ENCODE measurements at regions not wholly inside any gene's neighbourhood (a gene's known extent, or its start where the extent isn't known, plus 50 kb on each side); places are given as distances from the start of the nearest gene placed in this dataset.

GRCh38 chr14:65278589-65278988 is 133.9 kb upstream of the FUT8 start:
- no peak for DNase-seq (ENCODE audit: low spot score)

DNA sequence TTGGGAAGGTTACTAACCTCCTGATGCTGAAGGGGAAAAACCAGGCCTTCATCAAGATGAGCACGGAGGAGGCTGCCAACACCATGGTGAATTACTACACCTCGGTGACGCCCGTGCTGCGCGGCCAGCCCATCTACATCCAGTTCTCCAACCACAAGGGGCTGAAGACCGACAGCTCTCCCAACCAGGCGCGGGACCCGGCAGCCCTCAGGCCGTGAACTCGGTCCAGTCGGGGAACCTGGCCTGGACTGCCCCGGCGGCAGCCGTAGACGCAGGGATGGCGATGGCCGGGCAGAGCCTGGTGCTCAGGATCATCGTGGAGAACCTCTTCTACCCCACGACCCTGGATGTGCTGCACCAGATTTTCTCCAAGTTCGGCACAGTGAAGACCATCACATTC is 133.0 kb upstream of the FUT8 start:
- no peak for ATAC-seq
- no peak for DNase-seq (ENCODE audit: low spot score)

More at GRCh38 chr14:65278589-65278988, 133.9 kb upstream of the FUT8 start:
- ATAC-seq: no peak

- no peak for DNase-seq (ENCODE audit: low spot score)
- ATAC-seq: no peak
These were observed 132.6 kb upstream of the FUT8 start for GRCh38 chr14:65279958-65280357.

GRCh38 chr14:65280653-65281052 is 131.9 kb upstream of the FUT8 start:
- no peak for ATAC-seq
- DNase-seq (ENCODE audit: low spot score): no peak

DNA sequence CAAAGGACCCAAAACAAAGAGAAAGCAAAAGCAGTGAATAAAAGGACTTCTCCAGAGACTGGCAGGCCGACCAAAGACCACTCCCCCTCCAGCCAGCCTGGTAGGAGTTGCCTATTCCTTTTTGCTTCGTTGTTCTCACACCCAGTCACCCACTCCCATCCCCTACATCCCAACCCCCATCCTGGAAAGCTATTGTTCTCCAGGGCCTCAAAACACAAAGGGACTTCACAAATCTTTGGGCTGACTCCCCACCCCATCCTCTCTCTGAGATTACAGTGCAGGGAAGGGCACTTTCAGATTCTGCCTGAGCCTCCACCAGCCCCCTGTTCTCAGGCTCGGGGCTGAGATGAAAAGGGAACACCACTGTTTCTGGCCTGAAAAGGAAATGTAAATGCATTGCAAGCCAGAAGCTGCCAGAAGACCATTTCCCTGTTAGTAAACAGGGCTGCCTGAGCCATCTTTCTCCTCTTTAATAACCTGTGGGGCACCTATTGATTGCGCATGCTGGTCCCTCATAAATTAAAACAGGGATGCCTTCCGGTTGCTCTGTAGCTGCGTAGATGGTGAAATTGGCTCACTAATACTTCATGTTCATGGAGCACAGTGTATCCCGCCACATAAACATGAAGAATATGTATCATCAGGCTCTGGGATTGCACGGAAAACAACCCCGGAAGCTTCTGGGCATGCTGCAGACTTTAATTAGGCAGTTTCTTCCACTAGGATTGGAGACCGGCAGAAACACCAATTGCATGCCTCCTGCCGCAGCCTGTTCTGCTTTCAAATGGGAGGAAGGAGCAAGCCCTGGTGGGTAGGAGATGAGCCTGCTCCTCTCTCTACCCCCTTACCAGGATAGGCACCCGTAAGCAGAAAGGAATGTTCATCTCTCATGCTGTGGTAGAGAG is 130.3 kb upstream of the FUT8 start:
- peak; percentile 23 for ATAC-seq
- no peak for DNase-seq (ENCODE audit: low spot score)

DNA sequence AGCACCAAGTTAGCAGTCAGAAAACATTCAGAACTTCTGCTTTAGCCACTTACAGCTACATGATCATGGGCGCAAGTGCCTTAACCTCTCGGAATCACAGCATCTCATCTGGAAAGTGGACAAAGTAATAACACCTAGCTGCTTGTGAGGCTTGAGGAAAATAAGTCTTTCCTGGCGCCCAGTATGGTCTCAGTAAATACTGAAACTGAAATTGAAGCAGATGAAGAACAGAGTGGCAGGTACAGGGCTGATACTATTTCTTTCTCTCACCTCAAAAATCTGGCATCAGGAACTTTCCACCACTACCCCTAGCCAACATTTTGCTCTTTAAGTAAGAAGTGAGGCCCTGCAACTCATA is 129.7 kb upstream of the FUT8 start:
- ATAC-seq: no peak

GRCh38 chr14:65286443-65286842 is 126.1 kb upstream of the FUT8 start:
- DNase-seq (ENCODE audit: low spot score): no peak

More for the DNA sequence above, 129.7 kb upstream of the FUT8 start:
- DNase-seq (ENCODE audit: low spot score): no peak

DNA sequence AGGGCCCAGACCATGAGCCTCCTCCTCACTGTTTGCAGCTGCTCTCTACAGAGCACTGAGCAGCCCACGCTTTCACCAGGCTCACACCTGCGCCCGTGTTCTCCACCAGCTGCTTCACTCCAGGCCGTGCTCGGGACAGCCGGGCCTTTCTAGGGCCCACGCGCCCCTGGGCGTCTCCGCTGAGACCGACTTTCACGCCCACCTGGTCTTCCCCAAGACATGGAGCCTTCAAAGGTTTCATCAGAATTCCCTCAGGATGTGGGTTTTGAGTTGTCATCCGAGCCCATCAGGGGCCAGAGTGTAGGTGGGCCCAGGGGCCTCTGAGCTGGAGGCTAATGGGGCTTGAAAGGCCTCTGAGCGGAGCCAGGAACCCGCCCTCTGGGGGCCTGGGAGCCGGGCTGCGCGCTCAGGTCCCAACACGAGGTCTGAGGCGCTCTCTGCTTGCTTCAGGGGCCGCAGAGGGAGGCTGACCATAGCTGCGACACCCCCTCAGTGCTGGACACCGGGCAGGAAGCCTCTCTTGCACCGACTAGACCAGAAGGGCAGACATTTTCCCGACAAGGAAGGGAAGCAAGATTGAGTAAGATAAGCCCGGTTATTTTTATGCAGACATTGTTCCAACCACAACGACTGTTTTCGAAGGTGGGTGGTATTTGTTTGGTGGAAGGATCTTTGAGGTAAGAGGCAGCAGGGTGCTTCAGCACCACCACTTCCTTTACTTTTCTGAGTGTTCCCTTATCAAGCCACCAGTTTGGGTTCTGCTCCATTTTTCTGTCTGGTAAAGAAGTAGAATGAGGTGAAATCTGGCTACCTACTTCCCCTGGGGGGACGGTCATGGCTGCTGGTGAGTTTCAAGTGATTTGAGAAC is 125.0 kb upstream of the FUT8 start:
- no peak for DNase-seq (ENCODE audit: low spot score)
- no peak for ATAC-seq

More at GRCh38 chr14:65286443-65286842, 126.1 kb upstream of the FUT8 start:
- ATAC-seq: no peak

GRCh38 chr14:65290830-65291229 is 121.7 kb upstream of the FUT8 start:
- ATAC-seq (no peak), DNase-seq (ENCODE audit: low spot score) (no peak)

DNA sequence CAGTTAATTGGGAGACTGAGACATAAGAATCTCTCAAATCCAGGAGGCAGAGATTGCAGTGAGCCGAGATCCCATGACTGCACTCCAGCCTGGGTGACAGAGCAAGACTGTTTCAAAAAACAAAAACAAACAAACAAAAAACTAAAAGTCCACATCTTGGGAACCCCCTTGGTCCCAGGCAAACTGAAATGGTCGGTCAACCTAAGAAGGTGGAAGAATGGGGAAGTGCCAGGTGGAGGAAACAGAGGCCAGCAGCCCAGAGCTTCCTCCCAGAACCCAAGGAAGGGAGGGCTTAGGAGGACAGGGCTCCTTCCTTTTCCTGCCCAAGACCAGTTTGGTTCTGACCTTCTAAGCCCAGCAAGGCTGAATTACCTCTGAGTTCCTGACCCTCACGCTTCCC is 121.0 kb upstream of the FUT8 start:
- no peak for ATAC-seq
- no peak for DNase-seq (ENCODE audit: low spot score)

DNA sequence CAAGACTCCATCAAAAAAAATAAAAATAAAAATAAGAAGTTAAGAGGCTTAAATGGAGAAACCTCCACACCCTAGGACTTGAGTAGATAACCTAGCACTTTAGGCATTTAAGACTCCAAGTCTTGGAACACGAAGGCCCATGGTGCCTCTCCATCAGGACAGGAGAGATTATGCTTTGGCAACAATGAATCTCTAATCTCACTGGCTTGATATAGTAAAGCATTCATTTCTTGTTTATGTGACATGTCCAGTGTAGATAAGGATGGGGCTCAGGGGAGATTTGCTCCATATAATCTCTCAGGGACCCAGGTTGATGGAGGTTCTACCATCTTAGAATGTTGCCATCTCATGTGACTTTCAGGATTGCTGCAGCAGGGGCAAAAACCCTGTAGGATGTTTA is 117.7 kb upstream of the FUT8 start:
- no peak for ATAC-seq
- DNase-seq (ENCODE audit: low spot score): no peak

DNA sequence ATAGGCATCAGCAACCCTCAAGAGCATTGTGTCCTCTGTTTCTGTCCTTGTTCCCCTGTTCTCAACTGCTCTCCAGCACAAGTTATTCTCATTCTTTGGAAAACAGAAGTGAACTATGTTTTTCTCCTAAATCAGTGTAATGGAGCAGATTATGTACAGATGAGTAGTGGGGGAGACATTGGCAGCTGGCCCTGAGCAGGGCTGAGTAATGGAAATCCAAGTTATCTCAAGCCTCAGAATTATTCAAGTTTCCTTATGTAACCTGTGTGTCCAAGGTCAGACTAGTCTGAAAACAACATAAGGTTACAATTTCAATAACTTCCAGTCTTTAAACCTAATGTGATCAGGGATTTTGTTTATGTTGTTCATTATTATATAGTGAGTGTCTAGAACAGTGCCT is 116.1 kb upstream of the FUT8 start:
- no peak for ATAC-seq
- DNase-seq (ENCODE audit: low spot score): no peak

DNA sequence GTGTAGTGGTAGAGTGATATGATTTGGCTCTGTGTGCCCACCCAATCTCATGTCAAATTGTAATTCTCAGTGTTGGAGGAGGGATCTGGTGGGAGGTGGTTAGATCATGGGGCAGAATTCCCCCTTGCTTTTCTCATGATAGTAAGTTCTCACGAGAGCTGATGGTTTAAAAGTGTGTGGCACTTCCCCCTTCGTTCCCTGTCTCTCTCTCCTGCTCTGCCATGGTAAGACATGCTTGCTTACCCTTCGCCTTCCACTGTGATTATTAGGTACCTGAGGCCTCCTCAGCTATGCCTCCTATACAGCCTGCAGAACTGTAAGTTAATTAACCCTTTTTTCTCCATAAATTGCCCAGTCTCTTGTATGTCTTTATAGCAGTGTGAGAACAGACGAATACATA is 115.7 kb upstream of the FUT8 start:
- ATAC-seq: no peak

DNA sequence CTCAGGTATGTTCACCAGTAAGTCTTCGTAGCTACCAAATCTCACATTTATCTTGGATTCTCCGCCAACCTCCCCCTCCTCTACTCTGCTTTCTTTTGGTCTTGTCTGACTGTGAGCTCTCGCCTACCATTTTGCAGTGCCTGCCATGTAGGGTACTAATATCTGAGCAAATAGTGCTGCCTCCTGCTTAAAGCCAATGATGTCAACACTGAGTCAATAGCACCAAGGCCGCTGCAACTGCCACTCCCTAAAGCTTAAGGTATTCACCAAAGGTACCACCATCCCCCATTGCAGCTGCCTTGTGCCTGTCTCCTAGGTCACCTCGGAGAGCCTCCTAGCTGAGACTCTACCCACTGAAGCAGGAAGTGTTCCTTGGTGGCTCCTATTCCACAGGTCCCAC is 114.8 kb upstream of the FUT8 start:
- no peak for ATAC-seq

More for the DNA sequence above, 115.7 kb upstream of the FUT8 start:
- no peak for DNase-seq (ENCODE audit: low spot score)

GRCh38 chr14:65299826-65300225 is 112.7 kb upstream of the FUT8 start:
- DNase-seq (ENCODE audit: low spot score): no peak
- ATAC-seq: no peak

More for the DNA sequence above, 114.8 kb upstream of the FUT8 start:
- no peak for DNase-seq (ENCODE audit: low spot score)

- DNase-seq (ENCODE audit: low spot score): no peak
- no peak for ATAC-seq
These were observed 110.5 kb upstream of the FUT8 start for GRCh38 chr14:65301862-65302539.

DNA sequence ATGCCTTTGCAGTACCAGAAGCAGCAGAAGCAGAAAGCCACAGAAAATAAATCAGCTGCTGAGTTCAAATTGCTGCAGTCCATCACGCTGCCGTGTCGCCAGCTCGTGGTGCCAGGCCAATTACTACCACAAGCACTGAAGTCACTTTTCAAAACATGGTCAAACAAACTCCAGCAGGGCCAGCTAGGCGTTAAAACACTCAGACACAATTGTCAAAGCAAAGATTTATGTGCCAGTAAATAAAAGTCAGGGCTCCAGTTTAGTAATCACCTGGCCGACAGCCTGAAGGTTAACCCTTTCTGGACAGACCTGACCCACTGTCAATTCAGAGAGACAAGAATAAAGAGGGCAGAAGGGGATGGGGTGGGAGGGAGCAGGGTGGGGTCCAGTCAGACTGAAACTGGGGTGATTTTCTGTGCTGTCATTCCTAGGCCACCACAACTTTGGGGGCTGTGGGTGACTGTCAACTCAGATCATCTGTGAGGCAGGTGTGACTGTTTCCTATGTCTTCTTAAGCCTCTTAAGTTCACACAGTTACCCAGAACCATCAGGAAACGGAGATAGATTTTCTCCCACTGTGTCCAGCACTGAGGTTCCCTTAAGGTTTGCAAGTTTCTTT is 109.8 kb upstream of the FUT8 start:
- no peak for ATAC-seq
- no peak for DNase-seq (ENCODE audit: low spot score)

DNA sequence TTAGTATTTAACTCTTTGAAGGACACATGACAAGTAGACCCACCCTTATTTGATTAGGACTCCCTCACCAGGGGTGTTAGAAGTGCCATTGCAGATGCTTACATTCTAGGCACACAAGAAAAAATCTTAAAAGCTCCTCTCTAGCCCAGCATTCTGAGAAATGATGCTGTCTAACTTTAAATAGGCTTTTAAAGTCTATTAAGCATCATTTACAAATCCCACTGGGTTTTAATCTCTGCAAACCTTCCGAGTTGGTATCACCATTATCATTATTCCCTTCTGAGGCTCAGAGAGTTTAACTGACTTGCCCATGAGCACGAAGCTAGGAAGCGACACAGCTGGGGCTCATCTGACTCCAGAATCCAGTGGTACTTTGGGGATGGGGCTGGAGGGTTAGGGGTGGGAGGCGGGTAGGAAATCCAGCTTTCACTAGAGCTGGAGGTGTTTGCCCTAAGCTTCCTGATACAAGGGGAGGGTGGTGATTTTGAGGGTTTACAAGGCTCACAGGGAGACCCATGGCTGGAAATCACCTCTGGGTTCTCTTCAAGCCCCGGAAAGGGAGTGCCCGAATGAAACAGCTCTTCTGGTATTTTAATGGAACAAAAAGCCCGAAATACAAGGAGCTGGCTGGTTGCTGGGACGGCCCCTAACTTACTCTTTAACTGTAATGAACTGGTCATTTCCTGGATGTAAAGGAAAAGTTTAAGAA is 109.2 kb upstream of the FUT8 start:
- no peak for DNase-seq (ENCODE audit: low spot score)

GRCh38 chr14:65303899-65304222 is 108.7 kb upstream of the FUT8 start:
- no peak for DNase-seq (ENCODE audit: low spot score)
- ATAC-seq: no peak

More for the DNA sequence above, 109.2 kb upstream of the FUT8 start:
- no peak for ATAC-seq

- ATAC-seq: no peak
- no peak for DNase-seq (ENCODE audit: low spot score)
These were observed 108.3 kb upstream of the FUT8 start for GRCh38 chr14:65304239-65304638.

Measured in left lobe of liver (tissue), 2 donors.